HG03439 (cell line): ENCODE measurements at regions not wholly inside any gene's neighbourhood (a gene's known extent, or its start where the extent isn't known, plus 50 kb on each side); places are given as distances from the start of the nearest gene placed in this dataset.
"Not testable (repeated sequence)": the region's sequence is repeated elsewhere in the genome, so short reads cannot be mapped to it uniquely, and the experiment has no call there.

ENCODE experiments used
- ATAC-seq: cut with Tn5 transposase; IDR thresholded peaks from one replicate; pipeline ENCODE4 v1.9.1; 2021; ENCODE audit warnings: mild to moderate bottlenecking, moderate library complexity; ENCODE audit not compliant: unreplicated experiment

GRCh38 chr6:14288910-14289309, 171.3 kb downstream of the CD83 start:
- ATAC-seq = no peak

- no peak for ATAC-seq
These were observed 172.6 kb downstream of the CD83 start for GRCh38 chr6:14290041-14290771.

GRCh38 chr6:14290772-14291330, 173.3 kb downstream of the CD83 start:
- no peak for ATAC-seq

GRCh38 chr6:14291331-14291730, 173.8 kb downstream of the CD83 start:
- no peak for ATAC-seq

GRCh38 chr6:14292119-14292518, 174.5 kb downstream of the CD83 start:
- no peak for ATAC-seq

GRCh38 chr6:14294270-14294951, 176.8 kb downstream of the CD83 start:
- ATAC-seq = no peak

GRCh38 chr6:14296698-14297097, 179.1 kb downstream of the CD83 start:
- ATAC-seq = not testable (repeated sequence)

- ATAC-seq = not testable (repeated sequence)
These were observed 179.5 kb downstream of the CD83 start for GRCh38 chr6:14297118-14297517.

- ATAC-seq = not testable (repeated sequence)
These were observed 182.6 kb downstream of the CD83 start for GRCh38 chr6:14300189-14300588.

- not testable (repeated sequence) for ATAC-seq
These were observed 183.1 kb downstream of the CD83 start for GRCh38 chr6:14300721-14301120.

- not testable (repeated sequence) for ATAC-seq
These were observed 183.9 kb downstream of the CD83 start for GRCh38 chr6:14301477-14301876.

- ATAC-seq = no peak
These were observed 187.6 kb downstream of the CD83 start for GRCh38 chr6:14305131-14305530.

- no peak for ATAC-seq
These were observed 188.1 kb downstream of the CD83 start for GRCh38 chr6:14305624-14306023.

GRCh38 chr6:14306151-14306906, 188.8 kb downstream of the CD83 start:
- ATAC-seq = no peak

GRCh38 chr6:14309516-14309915, 191.9 kb downstream of the CD83 start:
- ATAC-seq = no peak

- ATAC-seq = no peak
These were observed 192.4 kb downstream of the CD83 start for GRCh38 chr6:14309951-14310445.

- ATAC-seq = no peak
These were observed 193.4 kb downstream of the CD83 start for GRCh38 chr6:14310960-14311359.

GRCh38 chr6:14312587-14312986, 195.0 kb downstream of the CD83 start:
- no peak for ATAC-seq

- ATAC-seq = no peak
These were observed 195.7 kb downstream of the CD83 start for GRCh38 chr6:14313248-14313647.

- ATAC-seq = no peak
These were observed 197.8 kb downstream of the CD83 start for GRCh38 chr6:14315353-14315752.
